ENCODE measurements at regions not wholly inside any gene's neighbourhood (a gene's known extent, or its start where the extent isn't known, plus 50 kb on each side); places are given as distances from the start of the nearest gene placed in this dataset.
"Not testable (repeated sequence)": the region's sequence is repeated elsewhere in the genome, so short reads cannot be mapped to it uniquely, and the experiment has no call there.

DNA sequence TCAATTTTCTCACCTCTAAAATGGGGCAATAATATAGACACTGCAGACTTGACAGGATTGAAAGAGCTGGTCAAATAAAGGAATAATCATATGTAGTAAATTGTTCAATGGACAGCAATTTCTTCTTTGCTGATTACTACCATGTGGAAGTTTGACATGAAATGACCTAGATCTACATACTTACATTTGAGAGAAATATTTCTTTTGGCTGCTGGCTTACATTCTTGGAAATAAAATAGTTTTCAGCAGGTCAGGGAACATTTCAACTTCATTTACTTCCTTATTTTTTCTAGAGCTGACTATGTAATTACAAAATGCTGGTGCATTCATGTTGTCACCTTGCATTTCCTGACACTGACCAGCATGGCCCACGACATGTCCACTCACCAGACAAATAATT, 294.6 kb upstream of the MIR17HG start:
- no peak overlapping the region for H3K4me3 ChIP-seq (ENCODE audit: low read depth, low read length)

DNA sequence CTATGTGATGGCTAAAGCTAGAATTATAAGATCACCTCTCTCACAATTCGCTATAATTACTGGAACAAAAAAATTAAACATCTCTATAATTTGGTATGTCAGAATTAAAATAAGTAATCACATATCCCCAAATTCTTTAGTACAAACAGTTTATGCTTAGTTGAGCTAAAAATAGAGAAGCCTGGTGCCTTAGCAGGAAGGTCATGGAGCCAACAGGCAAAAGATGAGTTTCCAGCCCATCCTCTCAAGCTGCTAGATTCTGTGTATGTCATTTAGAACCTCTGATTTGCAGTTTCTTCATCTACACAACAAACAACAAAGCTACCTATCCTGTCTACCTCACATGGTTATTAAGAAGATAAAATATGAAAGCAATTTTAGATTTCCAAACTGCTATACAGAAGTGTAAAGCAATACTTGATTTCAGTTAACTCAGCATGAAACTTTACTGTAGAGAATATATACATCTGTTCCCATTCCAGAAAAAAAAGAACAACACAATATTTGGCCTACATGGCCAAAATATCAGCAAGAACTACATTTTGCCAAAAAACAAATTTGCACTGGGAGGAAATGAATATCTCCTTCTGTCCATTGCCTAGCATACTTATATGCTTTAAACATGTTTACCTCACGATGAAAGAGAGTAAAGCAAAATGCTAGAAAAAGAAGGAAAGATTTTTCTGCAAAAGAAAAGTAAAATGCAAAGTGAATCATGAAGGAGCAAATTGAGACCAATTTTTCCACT, 294.0 kb upstream of the MIR17HG start:
- H3K4me3 ChIP-seq (ENCODE audit: low read depth, low read length): no peak overlapping the region

GRCh38 chr13:91054902-91055301, 292.6 kb upstream of the MIR17HG start:
- no peak overlapping the region for H3K4me3 ChIP-seq (ENCODE audit: low read depth, low read length)

GRCh38 chr13:91056746-91057145, 290.7 kb upstream of the MIR17HG start:
- H3K4me3 ChIP-seq (ENCODE audit: low read depth, low read length): no peak overlapping the region

DNA sequence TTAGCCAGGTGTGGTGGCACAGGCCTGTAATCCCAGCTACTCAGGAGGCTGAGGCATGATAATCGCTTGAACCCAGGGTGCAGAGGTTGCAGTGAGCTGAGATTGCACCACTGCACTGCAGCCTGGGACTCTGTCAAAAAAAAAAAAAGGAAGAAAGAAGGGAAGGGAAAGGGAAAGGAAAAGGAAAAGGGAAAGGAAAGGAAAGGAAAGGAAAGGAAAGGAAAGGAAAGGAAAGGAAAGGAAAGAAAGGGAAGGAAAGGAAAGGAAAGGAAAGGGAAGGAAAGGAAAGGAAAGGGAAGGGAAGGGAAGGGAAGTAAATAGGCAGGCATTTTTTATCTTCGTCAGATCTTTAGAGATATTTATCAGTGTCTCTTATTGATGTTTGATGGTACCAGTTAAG, 290.0 kb upstream of the MIR17HG start:
- not testable (repeated sequence) for H3K4me3 ChIP-seq (ENCODE audit: low read depth, low read length)

GRCh38 chr13:91058066-91058465, 289.4 kb upstream of the MIR17HG start:
- H3K4me3 ChIP-seq (ENCODE audit: low read depth, low read length): no peak overlapping the region

GRCh38 chr13:91058919-91059318, 288.6 kb upstream of the MIR17HG start:
- no peak overlapping the region for H3K4me3 ChIP-seq (ENCODE audit: low read depth, low read length)

- H3K4me3 ChIP-seq (ENCODE audit: low read depth, low read length): no peak overlapping the region
These were observed 280.7 kb upstream of the MIR17HG start for GRCh38 chr13:91066745-91067144.

GRCh38 chr13:91072486-91072885, 275.0 kb upstream of the MIR17HG start:
- no peak overlapping the region for H3K4me3 ChIP-seq (ENCODE audit: low read depth, low read length)

DNA sequence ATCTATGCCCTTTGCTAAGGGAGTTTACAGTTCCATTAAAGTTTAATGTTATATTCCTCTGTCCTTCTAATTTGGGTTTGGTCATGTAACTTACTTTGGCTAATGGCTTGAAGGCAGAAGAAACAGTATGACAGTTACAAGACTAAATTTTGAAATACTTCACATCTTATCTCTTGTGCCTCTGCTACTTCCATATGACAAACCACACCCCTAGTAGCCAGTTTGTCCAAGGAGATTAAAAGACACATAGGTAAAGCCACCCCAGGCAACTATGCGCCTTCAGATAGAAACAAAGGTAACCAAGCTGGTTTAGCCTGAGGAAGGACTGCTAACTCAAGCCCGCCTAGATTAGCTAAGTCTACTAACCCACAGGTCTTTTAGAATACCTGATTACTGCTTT, 273.4 kb upstream of the MIR17HG start:
- H3K4me3 ChIP-seq (ENCODE audit: low read depth, low read length): no peak overlapping the region

GRCh38 chr13:91076830-91077229, 270.7 kb upstream of the MIR17HG start:
- H3K4me3 ChIP-seq (ENCODE audit: low read depth, low read length): no peak overlapping the region

GRCh38 chr13:91078093-91078679, 269.3 kb upstream of the MIR17HG start:
- H3K4me3 ChIP-seq (ENCODE audit: low read depth, low read length): no peak overlapping the region

DNA sequence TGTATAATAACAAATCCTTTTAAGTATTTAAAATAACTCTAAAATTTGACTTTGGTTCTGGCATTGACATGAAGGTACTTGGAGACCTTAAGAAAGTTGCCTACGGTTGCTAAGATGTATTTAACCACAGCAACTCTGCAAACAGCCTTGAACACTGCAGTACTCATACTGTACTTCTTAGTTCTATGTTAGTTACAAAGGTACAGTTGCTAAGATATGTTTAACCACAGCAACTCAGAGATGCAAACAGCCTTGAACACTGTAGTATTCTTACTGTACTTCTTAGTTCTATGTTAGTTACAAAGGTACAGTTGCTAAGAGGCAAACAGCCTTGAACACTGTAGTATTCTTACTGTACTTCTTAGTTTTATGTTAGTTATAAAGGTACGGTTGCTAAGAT, 268.3 kb upstream of the MIR17HG start:
- H3K4me3 ChIP-seq (ENCODE audit: low read depth, low read length): no peak overlapping the region

- H3K4me3 ChIP-seq (ENCODE audit: low read depth, low read length): no peak overlapping the region
These were observed 262.4 kb upstream of the MIR17HG start for GRCh38 chr13:91085127-91085526.

DNA sequence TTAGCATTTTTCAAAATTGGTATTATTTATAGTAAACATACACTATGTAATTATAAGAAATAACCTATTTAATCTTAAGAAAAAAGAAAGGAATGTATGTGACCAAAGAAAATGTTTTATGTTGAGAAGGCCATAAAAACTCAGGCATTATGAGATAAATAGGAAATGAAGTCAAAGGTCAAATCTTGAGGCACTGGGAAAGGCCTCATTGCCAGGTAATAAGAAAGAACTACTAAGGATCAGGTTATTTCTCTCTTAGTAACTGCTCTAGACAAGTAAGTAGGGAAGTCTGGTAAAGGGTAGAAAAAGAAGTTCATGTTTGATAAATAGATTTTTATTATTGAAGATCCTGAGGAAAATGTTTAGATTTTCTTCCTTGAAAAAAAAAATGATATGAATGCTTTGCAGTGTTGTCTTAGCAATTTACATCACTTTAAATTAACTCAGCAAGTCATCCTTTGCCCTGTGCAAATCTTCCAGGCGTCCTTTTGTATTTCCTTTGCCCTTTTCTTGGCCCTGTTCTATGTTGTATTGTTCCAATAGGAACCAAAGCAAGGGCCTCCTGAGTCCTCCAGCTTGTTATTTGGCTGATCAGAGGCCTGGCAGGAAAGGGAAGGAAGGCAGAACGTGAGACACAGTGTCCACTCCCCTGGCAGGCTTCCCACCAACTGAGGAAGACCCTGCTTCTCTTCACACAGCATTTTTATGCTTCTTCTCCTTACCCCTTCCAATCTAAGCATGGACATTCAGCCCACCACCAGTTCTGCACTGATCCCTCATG, 260.4 kb upstream of the MIR17HG start:
- no peak overlapping the region for H3K4me3 ChIP-seq (ENCODE audit: low read depth, low read length)

DNA sequence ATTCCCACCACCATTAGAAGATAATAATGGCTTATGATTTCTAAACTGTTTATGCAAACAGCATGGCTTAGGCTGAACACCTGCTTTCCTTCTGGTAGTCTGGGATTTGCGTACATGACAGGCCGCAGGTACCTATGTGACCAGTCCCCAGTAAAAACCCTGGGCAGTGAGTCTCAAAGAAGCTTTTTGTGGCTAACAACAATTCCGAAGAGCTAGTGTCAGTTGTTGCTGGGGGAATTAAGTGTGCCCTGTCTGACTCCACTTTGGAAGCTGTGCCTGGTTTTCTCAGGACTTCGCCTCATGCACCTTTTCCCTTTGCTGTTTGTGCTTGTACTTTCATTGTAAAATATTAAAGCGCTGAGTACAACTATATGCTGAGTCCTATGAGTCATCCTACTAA, 250.2 kb upstream of the MIR17HG start:
- no peak overlapping the region for H3K4me3 ChIP-seq (ENCODE audit: low read depth, low read length)

DNA sequence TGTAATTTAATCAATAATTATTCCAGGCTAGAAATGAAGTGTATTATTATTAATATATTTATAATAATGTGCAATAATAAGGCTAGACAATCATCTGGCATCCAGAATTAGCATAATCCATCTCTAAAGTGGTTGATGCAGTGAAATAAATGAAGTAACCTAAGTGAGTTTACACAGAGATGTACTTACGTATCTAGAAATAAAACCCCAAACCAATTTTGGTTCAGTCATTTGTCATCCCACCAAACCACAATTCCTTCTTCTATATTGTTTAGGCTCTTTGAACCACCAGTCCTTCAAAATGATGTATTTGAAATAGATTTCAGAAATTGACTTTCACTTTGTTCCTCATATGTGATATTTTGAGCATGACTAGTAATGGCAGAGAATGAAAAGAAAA, 247.6 kb upstream of the MIR17HG start:
- H3K4me3 ChIP-seq (ENCODE audit: low read depth, low read length): no peak overlapping the region

DNA sequence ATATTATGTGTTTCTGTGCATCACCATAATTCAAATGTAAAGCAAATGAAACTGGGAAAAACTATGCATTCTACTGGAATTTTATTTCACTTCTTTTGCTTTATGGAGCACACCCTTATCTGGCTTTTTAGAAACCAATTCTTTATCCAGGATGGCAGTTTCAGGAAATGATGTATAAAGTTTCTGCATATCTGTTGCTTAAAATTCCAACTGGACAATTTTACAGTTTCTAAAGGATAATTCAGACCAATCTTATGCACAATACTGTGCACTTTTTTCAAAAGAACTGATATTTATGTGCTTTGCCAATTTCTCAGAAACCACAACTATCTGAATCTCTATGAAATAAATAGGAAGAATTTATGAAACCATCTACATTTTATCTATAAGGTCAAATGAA, 246.5 kb upstream of the MIR17HG start:
- no peak overlapping the region for H3K4me3 ChIP-seq (ENCODE audit: low read depth, low read length)

- no peak overlapping the region for H3K4me3 ChIP-seq (ENCODE audit: low read depth, low read length)
These were observed 246.1 kb upstream of the MIR17HG start for GRCh38 chr13:91101381-91101780.

GRCh38 chr13:91105270-91105669, 242.2 kb upstream of the MIR17HG start:
- no peak overlapping the region for H3K4me3 ChIP-seq (ENCODE audit: low read depth, low read length)

DNA sequence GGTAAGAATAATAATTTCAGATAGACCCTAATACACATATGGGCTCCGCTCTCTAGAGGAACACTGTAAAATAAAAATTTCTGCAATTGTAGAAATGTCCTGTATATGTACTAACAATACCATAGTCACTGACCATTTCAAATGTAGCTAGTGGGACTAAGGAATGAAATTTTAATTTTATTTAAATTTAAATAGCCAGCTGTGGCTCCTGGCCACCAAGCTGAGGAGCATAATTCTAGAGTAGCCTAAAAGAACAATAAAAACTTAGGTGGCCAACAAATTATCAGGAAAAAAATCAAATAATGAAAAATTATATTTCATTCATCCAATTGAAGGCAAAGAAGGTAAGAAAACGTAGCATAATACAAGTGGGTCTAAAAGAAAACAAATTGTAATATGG, 240.9 kb upstream of the MIR17HG start:
- H3K4me3 ChIP-seq (ENCODE audit: low read depth, low read length): no peak overlapping the region

DNA sequence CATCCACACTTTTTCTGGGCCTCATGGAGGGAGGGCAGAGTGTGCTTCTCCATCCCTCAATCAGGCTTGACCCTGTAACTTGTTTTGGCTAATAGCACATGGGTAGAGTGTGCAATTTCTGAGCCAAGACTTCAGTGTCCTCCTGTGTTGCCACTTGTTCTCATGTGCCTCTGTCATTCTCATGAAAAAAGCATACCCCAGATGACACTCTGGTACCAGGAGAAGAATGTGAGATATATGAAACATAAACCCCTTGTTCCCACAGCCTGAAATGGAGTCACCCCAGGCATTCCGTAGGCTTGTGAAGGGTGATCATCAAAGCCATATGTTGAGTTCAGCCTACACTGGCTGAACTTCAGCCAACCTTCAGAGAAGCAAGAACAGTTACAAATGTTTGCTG, 239.2 kb upstream of the MIR17HG start:
- no peak overlapping the region for H3K4me3 ChIP-seq (ENCODE audit: low read depth, low read length)

Measured in iPS-11a (cell line).